ENCODE measurements at regions not wholly inside any gene's neighbourhood (a gene's known extent, or its start where the extent isn't known, plus 50 kb on each side); places are given as distances from the start of the nearest gene placed in this dataset.
"Not testable (repeated sequence)": the region's sequence is repeated elsewhere in the genome, so short reads cannot be mapped to it uniquely, and the experiment has no call there.

- DNase-seq (ENCODE audit: low read depth in 2 of 2), result peak; percentile 28 to 64
These were observed 1286.0 kb upstream of the GJE1 start for GRCh38 chr6:140846503-140847261.

GRCh38 chr6:140845701-140846100 lies 1287.0 kb upstream of the GJE1 start:
- no peak for DNase-seq (ENCODE audit: low read depth in 2 of 2)

- no peak for DNase-seq (ENCODE audit: low read depth in 2 of 2)
These were observed 1288.6 kb upstream of the GJE1 start for GRCh38 chr6:140844167-140844566.

GRCh38 chr6:140833408-140833807 lies 1299.3 kb upstream of the GJE1 start:
- no peak for DNase-seq (ENCODE audit: low read depth in 2 of 2)

GRCh38 chr6:140830666-140831065 lies 1302.1 kb upstream of the GJE1 start:
- DNase-seq (ENCODE audit: low read depth in 2 of 2), result no peak

- DNase-seq (ENCODE audit: low read depth in 2 of 2), result no peak
These were observed 1303.9 kb upstream of the GJE1 start for GRCh38 chr6:140828856-140829255.

GRCh38 chr6:140827593-140827992 lies 1305.1 kb upstream of the GJE1 start:
- DNase-seq (ENCODE audit: low read depth in 2 of 2), result no peak

- DNase-seq (ENCODE audit: low read depth in 2 of 2), result peak in 1 of 2 donors; percentile 19
These were observed 1307.0 kb upstream of the GJE1 start for GRCh38 chr6:140825731-140826130.

- DNase-seq (ENCODE audit: low read depth in 2 of 2), result no peak
These were observed 1308.1 kb upstream of the GJE1 start for GRCh38 chr6:140824595-140824994.

GRCh38 chr6:140821196-140821595 lies 1311.5 kb upstream of the GJE1 start:
- no peak for DNase-seq (ENCODE audit: low read depth in 2 of 2)

GRCh38 chr6:140817176-140817575 lies 1315.5 kb upstream of the GJE1 start:
- no peak for DNase-seq (ENCODE audit: low read depth in 2 of 2)

GRCh38 chr6:140816681-140817080 lies 1316.0 kb upstream of the GJE1 start:
- DNase-seq (ENCODE audit: low read depth in 2 of 2), result no peak

GRCh38 chr6:140812636-140813035 lies 1320.1 kb upstream of the GJE1 start:
- peak in 1 of 2 donors; percentile 17 for DNase-seq (ENCODE audit: low read depth in 2 of 2)

- DNase-seq (ENCODE audit: low read depth in 2 of 2), result peak in 1 of 2 donors; percentile 16
These were observed 1321.1 kb upstream of the GJE1 start for GRCh38 chr6:140811642-140812041.

GRCh38 chr6:140809694-140810101 lies 1323.0 kb upstream of the GJE1 start:
- DNase-seq (ENCODE audit: low read depth in 2 of 2), result no peak

GRCh38 chr6:140806431-140806830 lies 1326.3 kb upstream of the GJE1 start:
- DNase-seq (ENCODE audit: low read depth in 2 of 2), result peak in 1 of 2 donors; percentile 18

- no peak for DNase-seq (ENCODE audit: low read depth in 2 of 2)
These were observed 1338.2 kb upstream of the GJE1 start for GRCh38 chr6:140794544-140794943.

GRCh38 chr6:140790109-140790508 lies 1342.6 kb upstream of the GJE1 start:
- DNase-seq (ENCODE audit: low read depth in 2 of 2), result no peak

GRCh38 chr6:140789466-140789865 lies 1343.3 kb upstream of the GJE1 start:
- no peak for DNase-seq (ENCODE audit: low read depth in 2 of 2)

- DNase-seq (ENCODE audit: low read depth in 2 of 2), result no peak
These were observed 1346.8 kb upstream of the GJE1 start for GRCh38 chr6:140785926-140786325.

- peak; percentile 29 to 88 for DNase-seq (ENCODE audit: low read depth in 2 of 2)
These were observed 1348.2 kb upstream of the GJE1 start for GRCh38 chr6:140784573-140784972.

- not testable (repeated sequence) for DNase-seq (ENCODE audit: low read depth in 2 of 2)
These were observed 1349.2 kb upstream of the GJE1 start for GRCh38 chr6:140783504-140783903.

GRCh38 chr6:140782941-140783340 lies 1349.8 kb upstream of the GJE1 start:
- DNase-seq (ENCODE audit: low read depth in 2 of 2), result no peak

Measured in lung microvascular endothelial cell (primary cell).